ENCODE measurements at regions not wholly inside any gene's neighbourhood (a gene's known extent, or its start where the extent isn't known, plus 50 kb on each side); places are given as distances from the start of the nearest gene placed in this dataset.

GRCh38 chr2:181341855-181342600 is 115.2 kb upstream of the ITGA4 start:
- DNase-seq (ENCODE audit: low read depth in 2 of 2), result no peak

- DNase-seq (ENCODE audit: low read depth in 2 of 2), result no peak
These were observed 108.9 kb upstream of the ITGA4 start for GRCh38 chr2:181348107-181348837.

- no peak for DNase-seq (ENCODE audit: low read depth in 2 of 2)
These were observed 105.0 kb upstream of the ITGA4 start for GRCh38 chr2:181352158-181352557.

- no peak for DNase-seq (ENCODE audit: low read depth in 2 of 2)
These were observed 102.6 kb upstream of the ITGA4 start for GRCh38 chr2:181354626-181355025.

- no peak for DNase-seq (ENCODE audit: low read depth in 2 of 2)
These were observed 100.6 kb upstream of the ITGA4 start for GRCh38 chr2:181356526-181357130.

- no peak for DNase-seq (ENCODE audit: low read depth in 2 of 2)
These were observed 99.2 kb upstream of the ITGA4 start for GRCh38 chr2:181357979-181358378.

GRCh38 chr2:181362561-181362960 is 94.6 kb upstream of the ITGA4 start:
- DNase-seq (ENCODE audit: low read depth in 2 of 2), result no peak

GRCh38 chr2:181363164-181363563 is 94.0 kb upstream of the ITGA4 start:
- DNase-seq (ENCODE audit: low read depth in 2 of 2), result no peak

- no peak for DNase-seq (ENCODE audit: low read depth in 2 of 2)
These were observed 92.6 kb upstream of the ITGA4 start for GRCh38 chr2:181364492-181365170.

- DNase-seq (ENCODE audit: low read depth in 2 of 2), result no peak
These were observed 90.5 kb upstream of the ITGA4 start for GRCh38 chr2:181366675-181367175.

- DNase-seq (ENCODE audit: low read depth in 2 of 2), result no peak
These were observed 89.8 kb upstream of the ITGA4 start for GRCh38 chr2:181367411-181367810.

GRCh38 chr2:181367906-181368435 is 89.2 kb upstream of the ITGA4 start:
- no peak for DNase-seq (ENCODE audit: low read depth in 2 of 2)

GRCh38 chr2:181370126-181370525 is 87.1 kb upstream of the ITGA4 start:
- DNase-seq (ENCODE audit: low read depth in 2 of 2), result no peak

GRCh38 chr2:181371195-181371594 is 86.0 kb upstream of the ITGA4 start:
- DNase-seq (ENCODE audit: low read depth in 2 of 2), result no peak

GRCh38 chr2:181371782-181372645 is 85.2 kb upstream of the ITGA4 start:
- no peak for DNase-seq (ENCODE audit: low read depth in 2 of 2)

- DNase-seq (ENCODE audit: low read depth in 2 of 2), result no peak
These were observed 84.5 kb upstream of the ITGA4 start for GRCh38 chr2:181372646-181373040.

- no peak for DNase-seq (ENCODE audit: low read depth in 2 of 2)
These were observed 82.2 kb upstream of the ITGA4 start for GRCh38 chr2:181374781-181375675.

- DNase-seq (ENCODE audit: low read depth in 2 of 2), result no peak
These were observed 80.7 kb upstream of the ITGA4 start for GRCh38 chr2:181376442-181376841.

GRCh38 chr2:181376999-181377398 is 80.2 kb upstream of the ITGA4 start:
- no peak for DNase-seq (ENCODE audit: low read depth in 2 of 2)

GRCh38 chr2:181378491-181378890 is 78.7 kb upstream of the ITGA4 start:
- DNase-seq (ENCODE audit: low read depth in 2 of 2), result no peak
